ENCODE measurements at regions not wholly inside any gene's neighbourhood (a gene's known extent, or its start where the extent isn't known, plus 50 kb on each side); places are given as distances from the start of the nearest gene placed in this dataset.

GRCh38 chr5:158153508-158153907 is 294.6 kb upstream of the CLINT1 start:
- no peak for TF ChIP-seq CTCF (IDR thresholded peaks at IDR 0.05)
- no peak for TF ChIP-seq POLR2A (IDR thresholded peaks at IDR 0.05)

Data from thyroid gland (tissue), 4 donors.